ENCODE measurements at regions not wholly inside any gene's neighbourhood (a gene's known extent, or its start where the extent isn't known, plus 50 kb on each side); places are given as distances from the start of the nearest gene placed in this dataset.

GRCh38 chr2:603869-604268, 73.3 kb downstream of the TMEM18 start:
- Histone ChIP-seq H3K9me2 (no peaks in the 10 kb centered on the region), H3K36me3 (replicated peaks in 1 of 2; ENCODE audit: control insufficient read depth in 1 of 2, insufficient read depth in 2 of 2, low read length in 1 of 2) (no peaks in the 10 kb centered on the region), H4K20me1 (ENCODE audit: insufficient read depth) (no peaks in the 10 kb centered on the region), H3K27me3 (ENCODE audit: insufficient read depth) (no peaks in the 10 kb centered on the region), H2AFZ (ENCODE audit: low read depth) (no peak overlapping the region), H3F3A (replicated peaks; ENCODE audit: insufficient read depth) (no peaks in the 10 kb centered on the region), H3K4me2 (no peak overlapping the region), H3K27ac (ENCODE audit: low read depth in 2 of 2, low read length in 1 of 2) (peak overlapping the region in 1 of 2 experiments; percentile 50; a peak in 2 of 4 replicates), H3K9ac (no peak overlapping the region), H3K4me3 (ENCODE audit: low read depth in 2 of 2, low read length in 1 of 2) (no peak overlapping the region), H3K9me3 (no peaks in the 10 kb centered on the region), H3K79me2 (ENCODE audit: insufficient read depth) (no peaks in the 10 kb centered on the region), H3K4me1 (ENCODE audit: control insufficient read depth in 1 of 2, insufficient read depth in 2 of 2, low read depth in 1 of 2, low read length in 1 of 2) (peaks cover 0 to 16% of the 10 kb centered on the region in 2 experiments; a peak in 1 of 4 replicates)
- ChIA-PET CTCF (interaction anchor here (0.9 to 1.1 kb wide), 3 partner anchors 19 to 73 kb away, joined by 3 to 4 read pairs (median 3); no protein-coding TSS in a partner anchor), POLR2A (no interaction called here)
- no peak for TF ChIP-seq EP300 (IDR thresholded peaks at IDR 0.05; ENCODE audit: borderline replicate concordance in 1 of 2, low read depth in 1 of 2, low read length in 1 of 2)
- TF ChIP-seq FOSL2 (IDR thresholded peaks at IDR 0.05; ENCODE audit: borderline replicate concordance, low read depth): no peak
- no peak for TF ChIP-seq NRF1 (IDR thresholded peaks at IDR 0.05; ENCODE audit: low read depth, low read length)
- TF ChIP-seq MXI1 (IDR thresholded peaks at IDR 0.05; ENCODE audit: low read depth, low read length): 0 out of 2 replicates have a peak, but pooled peaks have one; percentile 18
- no peak for TF ChIP-seq POLR2AphosphoS5 (IDR thresholded peaks at IDR 0.05; ENCODE audit: low read depth, low read length)
- no peak for TF ChIP-seq USF2 (IDR thresholded peaks at IDR 0.05; ENCODE audit: borderline replicate concordance, low read depth, low read length)
- TF ChIP-seq MAX (IDR thresholded peaks at IDR 0.05; ENCODE audit: low read depth): no peak
- no peak for TF ChIP-seq TCF12 (IDR thresholded peaks at IDR 0.05)
- TF ChIP-seq GABPA (IDR thresholded peaks at IDR 0.05; ENCODE audit: low read depth): no peak
- TF ChIP-seq FOXJ3 (CRISPR knock-in tag; IDR thresholded peaks at IDR 0.05): 0 out of 2 replicates have a peak, but pooled peaks have one; percentile 49
- TF ChIP-seq NFIC (IDR thresholded peaks at IDR 0.05; ENCODE audit: borderline replicate concordance): no peak
- peak; percentile 59 for TF ChIP-seq GATA2 (CRISPR knock-in tag; IDR thresholded peaks at IDR 0.05)
- no peak for TF ChIP-seq ELF1 (IDR thresholded peaks at IDR 0.05)
- no peak for TF ChIP-seq EZH2phosphoT487 (IDR thresholded peaks at IDR 0.05; ENCODE audit: borderline replicate concordance, low read depth)
- no peak for TF ChIP-seq USF1 (IDR thresholded peaks at IDR 0.05; ENCODE audit: borderline replicate concordance, low read depth)
- peak; percentile 71 for DNase-seq
- WGBS (ENCODE audit: low lambda C conversion rate): 32% methylated on average over 8 of the region's 8 CpGs

- H3K9me3 ChIP-seq: no peaks in the 10 kb centered on the region
- H4K20me1 ChIP-seq (ENCODE audit: insufficient read depth): no peaks in the 10 kb centered on the region
- H3K27me3 ChIP-seq (ENCODE audit: insufficient read depth): no peaks in the 10 kb centered on the region
- ChIA-PET CTCF (interaction anchor here (0.9 to 1.2 kb wide), 5 partner anchors 10 to 73 kb away, joined by 3 to 4 read pairs (median 3); no protein-coding TSS in a partner anchor), POLR2A (no interaction called here)
- H3F3A ChIP-seq (replicated peaks; ENCODE audit: insufficient read depth): no peaks in the 10 kb centered on the region
- no peak overlapping the region for H2AFZ ChIP-seq (ENCODE audit: low read depth)
- no peaks in the 10 kb centered on the region for H3K79me2 ChIP-seq (ENCODE audit: insufficient read depth)
- H3K4me1 ChIP-seq (ENCODE audit: control insufficient read depth in 1 of 2, insufficient read depth in 2 of 2, low read depth in 1 of 2, low read length in 1 of 2): peaks cover 0 to 17% of the 10 kb centered on the region in 2 experiments; a peak in 1 of 4 replicates
- H3K4me3 ChIP-seq (ENCODE audit: low read depth in 2 of 2, low read length in 1 of 2): no peak overlapping the region
- no peak overlapping the region for H3K9ac ChIP-seq
- no peak for DNase-seq
- H3K27ac ChIP-seq (ENCODE audit: low read depth in 2 of 2, low read length in 1 of 2): peak overlapping the region in 1 of 2 experiments; percentile 50; a peak in 1 of 4 replicates
- no peaks in the 10 kb centered on the region for H3K36me3 ChIP-seq (replicated peaks in 1 of 2; ENCODE audit: control insufficient read depth in 1 of 2, insufficient read depth in 2 of 2, low read length in 1 of 2)
- H3K4me2 ChIP-seq: no peak overlapping the region
- H3K9me2 ChIP-seq: no peaks in the 10 kb centered on the region
- 42% methylated on average over 5 of the region's 5 CpGs for WGBS (ENCODE audit: low lambda C conversion rate)
- TF ChIP-seq YY1 (IDR thresholded peaks at IDR 0.05; ENCODE audit: low read depth): no peak
- no peak for TF ChIP-seq NRF1 (IDR thresholded peaks at IDR 0.05; ENCODE audit: low read depth, low read length)
- no peak for TF ChIP-seq RFX5 (IDR thresholded peaks at IDR 0.05; ENCODE audit: low read length)
- no peak for TF ChIP-seq IRF3 (IDR thresholded peaks at IDR 0.05; ENCODE audit: low read depth, low read length)
- TF ChIP-seq MAX (IDR thresholded peaks at IDR 0.05; ENCODE audit: low read depth): no peak
- no peak for TF ChIP-seq ZBTB33 (IDR thresholded peaks at IDR 0.05; ENCODE audit: borderline replicate concordance, low read depth)
- no peak for TF ChIP-seq TAF1 (IDR thresholded peaks at IDR 0.05; ENCODE audit: borderline replicate concordance, low read depth, low read length)
- TF ChIP-seq GATA2 (CRISPR knock-in tag; IDR thresholded peaks at IDR 0.05): no peak
- no peak for TF ChIP-seq POLR2AphosphoS5 (IDR thresholded peaks at IDR 0.05; ENCODE audit: low read depth, low read length)
- no peak for TF ChIP-seq RXRA (IDR thresholded peaks at IDR 0.05; ENCODE audit: borderline replicate concordance, low read depth)
- no peak for TF ChIP-seq FOSL2 (IDR thresholded peaks at IDR 0.05; ENCODE audit: borderline replicate concordance, low read depth)
- no peak for TF ChIP-seq FOXJ3 (CRISPR knock-in tag; IDR thresholded peaks at IDR 0.05)
- TF ChIP-seq MXI1 (IDR thresholded peaks at IDR 0.05; ENCODE audit: low read depth, low read length): no peak
- TF ChIP-seq TCF12 (IDR thresholded peaks at IDR 0.05): no peak
Measured at GRCh38 chr2:603427-603826, 73.8 kb downstream of the TMEM18 start.
